WI38 (cell line): ENCODE measurements at regions not wholly inside any gene's neighbourhood (a gene's known extent, or its start where the extent isn't known, plus 50 kb on each side); places are given as distances from the start of the nearest gene placed in this dataset.
"Not testable (repeated sequence)": the region's sequence is repeated elsewhere in the genome, so short reads cannot be mapped to it uniquely, and the experiment has no call there.

ENCODE experiments used
- H3K4me3 ChIP-seq: 2 replicates; pipeline ENCODE4 v1.5.1; 2011; ENCODE audit warnings: low read depth, mild to moderate bottlenecking, control low read depth, low read length
- TF ChIP-seq, protein P1 (sequence below): IDR thresholded peaks from 2 replicates; pipeline ENCODE4 v1.5.1; 2012; ENCODE audit warnings: low read depth, mild to moderate bottlenecking, control low read depth, low read length

DNA sequence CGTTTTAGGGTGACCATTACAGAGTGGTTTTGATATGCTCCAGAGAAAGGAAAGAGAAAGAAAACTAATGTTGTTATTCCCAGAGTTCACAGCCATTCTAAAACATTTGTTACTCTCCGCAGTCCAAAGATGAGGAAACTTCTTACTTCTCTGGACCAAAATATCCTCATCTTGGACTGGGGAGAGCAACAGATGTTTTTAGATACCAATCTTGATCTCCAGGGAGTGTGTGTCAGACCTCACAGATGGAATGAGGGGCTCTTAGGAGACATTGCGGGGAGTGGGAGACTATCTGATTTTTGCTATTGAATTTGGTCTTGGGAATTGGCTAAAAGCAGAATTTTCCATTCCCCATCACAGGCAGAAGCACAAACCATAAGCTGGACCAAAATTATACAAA, 110.8 kb downstream of the TNFAIP3 start:
- TF ChIP-seq, protein P1, sequence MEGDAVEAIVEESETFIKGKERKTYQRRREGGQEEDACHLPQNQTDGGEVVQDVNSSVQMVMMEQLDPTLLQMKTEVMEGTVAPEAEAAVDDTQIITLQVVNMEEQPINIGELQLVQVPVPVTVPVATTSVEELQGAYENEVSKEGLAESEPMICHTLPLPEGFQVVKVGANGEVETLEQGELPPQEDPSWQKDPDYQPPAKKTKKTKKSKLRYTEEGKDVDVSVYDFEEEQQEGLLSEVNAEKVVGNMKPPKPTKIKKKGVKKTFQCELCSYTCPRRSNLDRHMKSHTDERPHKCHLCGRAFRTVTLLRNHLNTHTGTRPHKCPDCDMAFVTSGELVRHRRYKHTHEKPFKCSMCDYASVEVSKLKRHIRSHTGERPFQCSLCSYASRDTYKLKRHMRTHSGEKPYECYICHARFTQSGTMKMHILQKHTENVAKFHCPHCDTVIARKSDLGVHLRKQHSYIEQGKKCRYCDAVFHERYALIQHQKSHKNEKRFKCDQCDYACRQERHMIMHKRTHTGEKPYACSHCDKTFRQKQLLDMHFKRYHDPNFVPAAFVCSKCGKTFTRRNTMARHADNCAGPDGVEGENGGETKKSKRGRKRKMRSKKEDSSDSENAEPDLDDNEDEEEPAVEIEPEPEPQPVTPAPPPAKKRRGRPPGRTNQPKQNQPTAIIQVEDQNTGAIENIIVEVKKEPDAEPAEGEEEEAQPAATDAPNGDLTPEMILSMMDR, result no peak
- H3K4me3 ChIP-seq, result no peak overlapping the region

DNA sequence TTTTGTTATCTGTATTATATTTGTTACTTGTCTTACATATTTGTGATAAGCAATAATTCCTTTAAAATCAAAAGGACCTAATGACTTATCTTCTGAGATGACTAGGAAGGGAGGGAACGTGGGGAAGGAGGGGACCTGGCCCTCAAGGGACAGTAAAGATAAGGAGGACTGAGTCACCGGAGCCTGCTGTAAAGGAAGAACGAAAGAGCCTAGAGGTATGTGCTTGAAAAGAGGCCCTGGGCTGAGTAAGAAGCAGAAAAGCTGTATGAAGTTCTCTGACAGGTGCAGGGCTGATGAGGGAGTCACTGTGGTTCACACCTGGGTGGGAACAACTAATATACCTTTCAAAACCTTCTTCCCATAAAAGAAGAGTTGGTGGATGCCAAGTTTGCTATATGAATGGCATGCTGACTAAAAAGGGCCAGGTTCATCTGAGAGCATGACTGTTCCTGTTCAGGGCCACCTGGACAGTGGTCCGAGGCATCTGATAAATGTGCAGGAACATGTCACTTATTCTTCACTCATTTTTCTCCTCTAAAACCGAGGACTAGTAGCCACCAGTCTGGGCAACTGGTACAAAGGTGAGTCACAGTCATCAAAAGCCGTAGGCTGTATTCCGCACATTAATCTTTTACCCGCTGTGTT, 111.3 kb downstream of the TNFAIP3 start:
- no peak overlapping the region for H3K4me3 ChIP-seq
- TF ChIP-seq, protein P1, result no peak

DNA sequence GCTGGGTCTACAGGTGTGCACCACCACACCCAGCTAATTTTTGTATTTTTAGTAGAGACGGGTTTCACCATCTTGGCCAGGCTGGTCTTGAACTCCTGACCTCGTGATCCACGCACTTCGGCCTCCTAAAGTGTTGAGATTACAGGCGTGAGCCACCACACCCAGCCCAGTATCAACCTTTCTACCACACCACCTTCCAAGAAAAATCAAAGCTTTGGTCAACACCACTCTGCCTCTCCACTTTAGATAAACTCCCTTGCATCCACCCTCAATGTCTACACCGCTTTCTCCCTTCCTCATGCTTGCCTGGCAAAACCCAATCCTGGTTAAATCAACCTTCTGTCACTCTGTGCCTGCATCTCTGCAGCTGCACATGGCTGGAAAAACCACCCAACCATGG, 112.2 kb downstream of the TNFAIP3 start:
- not testable (repeated sequence) for H3K4me3 ChIP-seq

DNA sequence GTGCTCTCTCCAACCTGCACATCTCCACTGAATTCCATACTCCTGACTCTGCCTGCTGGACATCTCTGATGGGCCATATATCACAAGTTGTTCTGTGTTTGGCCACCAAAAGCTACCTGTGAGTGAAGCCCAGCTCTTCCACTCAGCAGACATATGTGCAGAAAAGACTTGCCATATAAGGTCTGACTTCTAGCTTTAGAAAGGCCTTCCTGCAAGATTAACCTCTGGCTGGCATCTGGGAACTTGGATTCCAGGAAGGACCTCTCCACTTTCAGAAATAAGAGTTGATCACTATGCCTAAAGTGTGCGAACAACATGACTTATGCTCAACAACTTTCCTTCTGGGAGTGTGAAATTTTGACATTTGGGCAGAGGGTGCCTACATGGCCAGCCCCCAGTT, 113.7 kb downstream of the TNFAIP3 start:
- H3K4me3 ChIP-seq, result no peak overlapping the region
- TF ChIP-seq, protein P1, result no peak

DNA sequence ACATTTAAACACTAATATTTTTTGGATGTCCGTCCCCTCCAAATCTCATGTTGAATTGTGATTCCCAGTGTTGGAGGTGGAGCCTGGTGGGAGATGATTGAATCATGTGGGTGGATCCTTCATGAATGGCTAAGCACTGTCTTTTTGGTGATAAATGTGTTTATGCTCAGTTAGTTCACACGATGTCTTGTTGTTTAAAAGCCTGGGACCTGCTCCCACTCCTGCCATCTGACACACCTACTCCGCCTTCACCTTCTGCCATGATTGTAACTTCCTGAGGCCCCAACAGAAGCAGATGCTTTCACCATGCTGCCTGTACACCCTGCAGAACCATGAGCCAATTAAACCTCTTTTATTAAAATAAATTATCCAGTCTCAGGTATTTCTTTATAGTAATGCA, 114.7 kb downstream of the TNFAIP3 start:
- H3K4me3 ChIP-seq, result no peak overlapping the region
- TF ChIP-seq, protein P1, result no peak

DNA sequence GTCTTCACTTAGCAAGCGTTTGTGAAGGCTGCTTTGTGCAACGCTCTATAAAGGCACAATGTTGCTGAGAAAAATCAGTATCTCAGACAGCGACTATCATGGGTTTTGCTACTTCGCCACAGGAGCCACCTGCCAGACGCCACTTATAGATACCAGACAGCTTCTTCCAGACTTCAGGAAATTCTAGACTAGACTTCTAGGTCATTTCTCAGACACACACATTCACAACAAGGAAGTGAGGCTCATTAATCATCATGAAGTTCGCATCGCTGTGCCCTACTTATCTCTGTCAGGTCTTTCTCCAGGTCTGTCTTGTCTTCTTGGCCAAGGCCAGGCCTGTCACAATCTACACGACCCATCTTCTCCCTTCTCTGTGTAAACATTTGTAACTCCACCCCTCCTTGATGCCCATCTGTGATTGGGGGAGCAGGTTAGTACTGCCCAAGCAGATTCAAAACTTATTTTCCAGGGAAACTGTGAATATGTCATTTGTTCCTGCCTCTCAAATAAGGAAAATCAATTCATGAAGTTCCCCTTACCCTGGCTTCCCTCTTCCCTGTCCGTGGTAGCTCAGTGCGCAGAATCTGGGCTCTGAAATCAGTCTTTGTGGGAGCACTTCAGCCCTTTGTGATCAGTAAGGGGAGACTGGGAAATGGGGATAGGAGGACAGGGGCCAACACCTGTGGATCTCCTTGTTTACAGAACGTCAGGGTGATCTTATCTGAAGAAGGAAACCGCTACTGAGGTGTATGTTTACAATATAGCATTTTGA, 115.5 kb downstream of the TNFAIP3 start:
- TF ChIP-seq, protein P1, result no peak
- H3K4me3 ChIP-seq, result no peak overlapping the region

DNA sequence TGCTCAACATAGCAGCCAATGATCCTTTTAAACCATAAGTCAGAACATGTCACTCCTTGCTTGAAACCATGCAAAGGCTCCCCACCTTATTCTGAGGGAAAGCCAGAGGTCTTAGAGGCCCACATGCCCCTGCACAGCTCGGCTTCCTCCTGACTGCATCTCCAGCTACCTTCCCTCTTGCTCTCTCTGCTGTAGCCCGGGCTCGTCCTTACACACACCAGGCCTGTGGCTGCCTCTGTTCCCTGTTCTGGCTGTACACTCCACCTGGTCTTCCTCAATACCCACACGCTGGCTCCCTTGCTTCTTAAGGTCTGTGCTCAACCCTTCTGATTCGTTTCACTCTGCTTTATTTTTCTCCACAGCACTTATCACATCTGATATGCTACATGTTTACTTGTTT, 116.2 kb downstream of the TNFAIP3 start:
- TF ChIP-seq, protein P1, result no peak
- H3K4me3 ChIP-seq, result no peak overlapping the region
